ENCODE measurements at regions not wholly inside any gene's neighbourhood (a gene's known extent, or its start where the extent isn't known, plus 50 kb on each side); places are given as distances from the start of the nearest gene placed in this dataset.

- TF ChIP-seq GABPA (IDR thresholded peaks at IDR 0.05 in 1 of 2, conservative IDR thresholded peaks at IDR 0.05 in 1 of 2), result no peak
- TF ChIP-seq TAF1 (conservative IDR thresholded peaks at IDR 0.05), result no peak
- TF ChIP-seq RAD21 (IDR thresholded peaks at IDR 0.05), result no peak
- TF ChIP-seq FOXA2 (IDR thresholded peaks at IDR 0.05), result no peak
- TF ChIP-seq JUND (IDR thresholded peaks at IDR 0.05), result no peak
- TF ChIP-seq ZBTB33 (IDR thresholded peaks at IDR 0.05), result no peak
- no peak for TF ChIP-seq REST (IDR thresholded peaks at IDR 0.05)
- TF ChIP-seq MAX (IDR thresholded peaks at IDR 0.05), result no peak
- no peak for TF ChIP-seq HNF4A (conservative IDR thresholded peaks at IDR 0.05)
- no peak for TF ChIP-seq HNF4G (IDR thresholded peaks at IDR 0.05)
- no peak overlapping the region for H3K27ac ChIP-seq (ENCODE audit: low read depth in 1 of 2, low read length in 2 of 2)
These were observed 111.3 kb upstream of the FOXP2 start for GRCh38 chr7:114303301-114303700.

GRCh38 chr7:114302858-114303257 is 111.8 kb upstream of the FOXP2 start:
- no peak overlapping the region for H3K27ac ChIP-seq (ENCODE audit: low read depth in 1 of 2, low read length in 2 of 2)
- TF ChIP-seq JUND (IDR thresholded peaks at IDR 0.05) (no peak), ATF3 (IDR thresholded peaks at IDR 0.05) (no peak), HNF4A (conservative IDR thresholded peaks at IDR 0.05) (no peak), NR2F2 (IDR thresholded peaks at IDR 0.05) (no peak), HNF4G (IDR thresholded peaks at IDR 0.05) (no peak), GABPA (IDR thresholded peaks at IDR 0.05 in 1 of 2, conservative IDR thresholded peaks at IDR 0.05 in 1 of 2) (no peak), FOXA1 (IDR thresholded peaks at IDR 0.05) (no peak), MAX (IDR thresholded peaks at IDR 0.05) (no peak), SP1 (IDR thresholded peaks at IDR 0.05) (no peak), ZBTB33 (IDR thresholded peaks at IDR 0.05) (no peak), TAF1 (conservative IDR thresholded peaks at IDR 0.05) (no peak), RXRA (IDR thresholded peaks at IDR 0.05) (no peak), RAD21 (IDR thresholded peaks at IDR 0.05) (no peak), EGR1 (IDR thresholded peaks at IDR 0.05; ENCODE audit: low read depth in 2 of 2) (no peak), YY1 (IDR thresholded peaks at IDR 0.05) (no peak), FOXA2 (IDR thresholded peaks at IDR 0.05) (no peak)
- no peak for DNase-seq (ENCODE audit: low spot score)
- H3K9me3 ChIP-seq (ENCODE audit: control insufficient read depth in 4 of 4, low read length in 3 of 4), result no peaks in the 10 kb centered on the region
- H3K4me1 ChIP-seq (ENCODE audit: control insufficient read depth in 4 of 4, insufficient read depth in 4 of 4, low read length in 3 of 4), result no peaks in the 10 kb centered on the region
- 94% methylated on average over 4 of the region's 4 CpGs for WGBS
- H3K4me3 ChIP-seq (ENCODE audit: low read depth in 1 of 3, low read length in 3 of 3), result no peak overlapping the region
- H3K27me3 ChIP-seq (ENCODE audit: control insufficient read depth in 4 of 4, insufficient read depth in 4 of 4, low read length in 3 of 4), result no peaks in the 10 kb centered on the region
- H3K36me3 ChIP-seq (ENCODE audit: control insufficient read depth in 4 of 4, insufficient read depth in 3 of 4, low read depth in 1 of 4, low read length in 3 of 4), result no peaks in the 10 kb centered on the region
- H3K9ac ChIP-seq (ENCODE audit: low read depth in 1 of 2, low read length in 2 of 2), result no peak overlapping the region

More at GRCh38 chr7:114303301-114303700, 111.3 kb upstream of the FOXP2 start:
- Histone ChIP-seq H3K4me3 (ENCODE audit: low read depth in 1 of 3, low read length in 3 of 3) (no peak overlapping the region), H3K27me3 (ENCODE audit: control insufficient read depth in 4 of 4, insufficient read depth in 4 of 4, low read length in 3 of 4) (no peaks in the 10 kb centered on the region), H3K9me3 (ENCODE audit: control insufficient read depth in 4 of 4, low read length in 3 of 4) (no peaks in the 10 kb centered on the region), H3K4me1 (ENCODE audit: control insufficient read depth in 4 of 4, insufficient read depth in 4 of 4, low read length in 3 of 4) (no peaks in the 10 kb centered on the region), H3K36me3 (ENCODE audit: control insufficient read depth in 4 of 4, insufficient read depth in 3 of 4, low read depth in 1 of 4, low read length in 3 of 4) (no peaks in the 10 kb centered on the region), H3K9ac (ENCODE audit: low read depth in 1 of 2, low read length in 2 of 2) (no peak overlapping the region)
- no peak for DNase-seq (ENCODE audit: low spot score)

Data from liver (tissue), 7 donors.